PFSK-1 (cell line): ENCODE measurements at regions not wholly inside any gene's neighbourhood (a gene's known extent, or its start where the extent isn't known, plus 50 kb on each side); places are given as distances from the start of the nearest gene placed in this dataset.

Experiments
- POLR2AphosphoS5 ChIP-seq: IDR thresholded peaks from 2 replicates; pipeline ENCODE4 v1.6.1; 2012; ENCODE audit warnings: low read depth, mild to moderate bottlenecking, control low read depth, low read length, moderate library complexity
- SIN3A ChIP-seq: IDR thresholded peaks from 2 replicates; pipeline ENCODE4 v1.6.1; 2012; ENCODE audit warnings: mild to moderate bottlenecking, low read length, moderate library complexity, borderline replicate concordance; ENCODE audit not compliant: insufficient read depth
- TAF1 ChIP-seq: IDR thresholded peaks from 2 replicates; pipeline ENCODE4 v1.6.1; 2012; ENCODE audit warnings: low read length, control low read depth, borderline replicate concordance; ENCODE audit not compliant: insufficient read depth
- TF ChIP-seq, protein P1 (sequence below), 2 experiments: IDR thresholded peaks; 2 replicates each; pipeline versions ENCODE4 v1.6.1 to v1.8.0; 2011 to 2012; ENCODE audit warnings: low read depth in 2 of 2, low read length in 2 of 2, control low read depth in 1 of 2, inconsistent platforms in 1 of 2, mild to moderate bottlenecking in 1 of 2, moderate library complexity in 1 of 2; ENCODE audit not compliant: insufficient read depth in 1 of 2

DNA sequence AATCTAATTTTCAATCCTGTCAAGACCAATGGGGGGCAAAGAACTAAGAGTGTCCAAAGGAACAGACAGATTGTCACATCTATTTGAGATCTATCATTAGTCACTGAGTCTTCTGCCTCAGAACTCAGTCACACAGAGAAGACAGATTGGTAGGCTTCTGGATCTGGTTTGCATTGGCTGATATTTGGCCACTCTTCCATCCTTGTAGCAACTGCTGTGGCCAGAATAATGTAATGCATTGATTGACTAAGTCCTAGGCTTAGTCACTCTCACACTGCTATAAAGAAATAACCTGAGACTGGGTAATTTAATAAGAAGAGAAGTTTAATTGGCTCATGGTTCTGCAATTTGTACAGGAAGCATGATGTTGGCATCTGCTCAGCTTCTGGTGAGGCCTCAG, 458.5 kb downstream of the ACTL7B start:
- TF ChIP-seq, protein P1, sequence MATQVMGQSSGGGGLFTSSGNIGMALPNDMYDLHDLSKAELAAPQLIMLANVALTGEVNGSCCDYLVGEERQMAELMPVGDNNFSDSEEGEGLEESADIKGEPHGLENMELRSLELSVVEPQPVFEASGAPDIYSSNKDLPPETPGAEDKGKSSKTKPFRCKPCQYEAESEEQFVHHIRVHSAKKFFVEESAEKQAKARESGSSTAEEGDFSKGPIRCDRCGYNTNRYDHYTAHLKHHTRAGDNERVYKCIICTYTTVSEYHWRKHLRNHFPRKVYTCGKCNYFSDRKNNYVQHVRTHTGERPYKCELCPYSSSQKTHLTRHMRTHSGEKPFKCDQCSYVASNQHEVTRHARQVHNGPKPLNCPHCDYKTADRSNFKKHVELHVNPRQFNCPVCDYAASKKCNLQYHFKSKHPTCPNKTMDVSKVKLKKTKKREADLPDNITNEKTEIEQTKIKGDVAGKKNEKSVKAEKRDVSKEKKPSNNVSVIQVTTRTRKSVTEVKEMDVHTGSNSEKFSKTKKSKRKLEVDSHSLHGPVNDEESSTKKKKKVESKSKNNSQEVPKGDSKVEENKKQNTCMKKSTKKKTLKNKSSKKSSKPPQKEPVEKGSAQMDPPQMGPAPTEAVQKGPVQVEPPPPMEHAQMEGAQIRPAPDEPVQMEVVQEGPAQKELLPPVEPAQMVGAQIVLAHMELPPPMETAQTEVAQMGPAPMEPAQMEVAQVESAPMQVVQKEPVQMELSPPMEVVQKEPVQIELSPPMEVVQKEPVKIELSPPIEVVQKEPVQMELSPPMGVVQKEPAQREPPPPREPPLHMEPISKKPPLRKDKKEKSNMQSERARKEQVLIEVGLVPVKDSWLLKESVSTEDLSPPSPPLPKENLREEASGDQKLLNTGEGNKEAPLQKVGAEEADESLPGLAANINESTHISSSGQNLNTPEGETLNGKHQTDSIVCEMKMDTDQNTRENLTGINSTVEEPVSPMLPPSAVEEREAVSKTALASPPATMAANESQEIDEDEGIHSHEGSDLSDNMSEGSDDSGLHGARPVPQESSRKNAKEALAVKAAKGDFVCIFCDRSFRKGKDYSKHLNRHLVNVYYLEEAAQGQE (IDR thresholded peaks at IDR 0.05; ENCODE audit: insufficient read depth in 1 of 2, low read depth in 2 of 2, low read length in 2 of 2), result no peak
- TF ChIP-seq POLR2AphosphoS5 (no peak), SIN3A (no peak), TAF1 (no peak)
